ENCODE measurements at regions not wholly inside any gene's neighbourhood (a gene's known extent, or its start where the extent isn't known, plus 50 kb on each side); places are given as distances from the start of the nearest gene placed in this dataset.

DNA sequence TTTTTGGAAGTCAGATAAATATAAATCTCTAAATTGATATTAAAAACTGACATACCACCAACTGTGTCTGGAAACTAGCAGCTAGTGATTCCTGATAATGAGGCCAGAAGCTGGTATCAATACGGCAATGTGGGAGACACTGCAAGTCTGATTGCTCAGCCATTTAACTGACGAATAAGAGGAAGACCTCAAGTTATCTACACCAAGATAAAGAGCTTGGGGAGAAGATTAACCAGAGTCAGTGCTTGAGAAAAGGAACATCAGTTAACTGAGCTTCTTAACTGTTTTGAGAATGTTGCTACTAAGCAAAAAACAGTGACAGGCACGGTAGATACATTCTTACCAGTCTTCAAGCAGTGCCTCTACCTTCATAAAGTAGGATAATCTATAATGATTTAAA lies 140.4 kb upstream of the TENT5A start:
- no peak for TF ChIP-seq GABPA (IDR thresholded peaks at IDR 0.05 in 1 of 2, conservative IDR thresholded peaks at IDR 0.05 in 1 of 2)
- TF ChIP-seq MAX (IDR thresholded peaks at IDR 0.05), result no peak
- no peak for TF ChIP-seq SP1 (IDR thresholded peaks at IDR 0.05)
- TF ChIP-seq HNF4G (IDR thresholded peaks at IDR 0.05), result no peak
- no peak for TF ChIP-seq CTCF (IDR thresholded peaks at IDR 0.05; ENCODE audit: low read depth, low read length, missing input control)
- TF ChIP-seq RAD21 (IDR thresholded peaks at IDR 0.05), result no peak
- no peak for TF ChIP-seq FOXA2 (IDR thresholded peaks at IDR 0.05)
- TF ChIP-seq ATF3 (IDR thresholded peaks at IDR 0.05), result no peak
- TF ChIP-seq FOXA1 (IDR thresholded peaks at IDR 0.05), result no peak
- TF ChIP-seq JUND (IDR thresholded peaks at IDR 0.05), result no peak
- TF ChIP-seq, protein P1, sequence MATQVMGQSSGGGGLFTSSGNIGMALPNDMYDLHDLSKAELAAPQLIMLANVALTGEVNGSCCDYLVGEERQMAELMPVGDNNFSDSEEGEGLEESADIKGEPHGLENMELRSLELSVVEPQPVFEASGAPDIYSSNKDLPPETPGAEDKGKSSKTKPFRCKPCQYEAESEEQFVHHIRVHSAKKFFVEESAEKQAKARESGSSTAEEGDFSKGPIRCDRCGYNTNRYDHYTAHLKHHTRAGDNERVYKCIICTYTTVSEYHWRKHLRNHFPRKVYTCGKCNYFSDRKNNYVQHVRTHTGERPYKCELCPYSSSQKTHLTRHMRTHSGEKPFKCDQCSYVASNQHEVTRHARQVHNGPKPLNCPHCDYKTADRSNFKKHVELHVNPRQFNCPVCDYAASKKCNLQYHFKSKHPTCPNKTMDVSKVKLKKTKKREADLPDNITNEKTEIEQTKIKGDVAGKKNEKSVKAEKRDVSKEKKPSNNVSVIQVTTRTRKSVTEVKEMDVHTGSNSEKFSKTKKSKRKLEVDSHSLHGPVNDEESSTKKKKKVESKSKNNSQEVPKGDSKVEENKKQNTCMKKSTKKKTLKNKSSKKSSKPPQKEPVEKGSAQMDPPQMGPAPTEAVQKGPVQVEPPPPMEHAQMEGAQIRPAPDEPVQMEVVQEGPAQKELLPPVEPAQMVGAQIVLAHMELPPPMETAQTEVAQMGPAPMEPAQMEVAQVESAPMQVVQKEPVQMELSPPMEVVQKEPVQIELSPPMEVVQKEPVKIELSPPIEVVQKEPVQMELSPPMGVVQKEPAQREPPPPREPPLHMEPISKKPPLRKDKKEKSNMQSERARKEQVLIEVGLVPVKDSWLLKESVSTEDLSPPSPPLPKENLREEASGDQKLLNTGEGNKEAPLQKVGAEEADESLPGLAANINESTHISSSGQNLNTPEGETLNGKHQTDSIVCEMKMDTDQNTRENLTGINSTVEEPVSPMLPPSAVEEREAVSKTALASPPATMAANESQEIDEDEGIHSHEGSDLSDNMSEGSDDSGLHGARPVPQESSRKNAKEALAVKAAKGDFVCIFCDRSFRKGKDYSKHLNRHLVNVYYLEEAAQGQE (IDR thresholded peaks at IDR 0.05), result no peak
- TF ChIP-seq NR2F2 (IDR thresholded peaks at IDR 0.05), result no peak
- TF ChIP-seq YY1 (IDR thresholded peaks at IDR 0.05), result no peak

Measured in liver (tissue), 3 donors.